H1 (cell line): ENCODE measurements at regions not wholly inside any gene's neighbourhood (a gene's known extent, or its start where the extent isn't known, plus 50 kb on each side); places are given as distances from the start of the nearest gene placed in this dataset.

Source experiments
- CTCF ChIA-PET: fragments of 300-600 bp; sonication (Branson Sonifier 250); formaldehyde crosslinking; loops from one replicate; lab custom pipeline; 2021; ENCODE audit not compliant: partially characterized antibody; lab: Charles Lee
- POLR2A ChIA-PET: fragments of 300-600 bp; sonication (Branson Sonifier 250); formaldehyde crosslinking; loops from one replicate; lab custom pipeline; 2021; ENCODE audit warnings: inconsistent platforms; ENCODE audit not compliant: partially characterized antibody; lab: Charles Lee
- DNase-seq, 2 experiments: peaks; one replicate each; pipeline versions ENCODE4 v3.0.0 to v3.0.0-alpha.2; 2010 to 2022; ENCODE audit warnings: low spot score in 2 of 2, low read depth in 1 of 2, mixed read lengths in 1 of 2
- FAIRE-seq: peaks from 2 replicates; lab custom pipeline; 2011; peaks lifted over from hg19 to GRCh38; lab: Jason Lieb, UNC
- H2AFZ ChIP-seq: 2 replicates; pipeline ENCODE4 v1.8.1; 2012; ENCODE audit warnings: low read length, inconsistent platforms
- H2AK5ac ChIP-seq: 2 replicates; pipeline ENCODE4 v1.6.1; 2013; ENCODE audit warnings: low read depth, low read length
- H2BK120ac ChIP-seq: replicated peaks from 2 replicates; pipeline ENCODE3; 2013; ENCODE audit warnings: low read depth, low read length, inconsistent platforms
- H2BK12ac ChIP-seq: 2 replicates; pipeline ENCODE4 v1.6.1; 2013; ENCODE audit warnings: low read depth, low read length
- H2BK15ac ChIP-seq: 2 replicates; pipeline ENCODE4 v1.6.1; 2013; ENCODE audit warnings: low read length
- H2BK20ac ChIP-seq: 2 replicates; pipeline ENCODE4 v1.6.1; 2013; ENCODE audit warnings: low read length
- H2BK5ac ChIP-seq: 2 replicates; pipeline ENCODE4 v1.6.1; 2013; ENCODE audit warnings: low read depth, low read length
- H3K14ac ChIP-seq: 2 replicates; pipeline ENCODE4 v1.6.1; 2013; ENCODE audit warnings: inconsistent platforms; ENCODE audit not compliant: insufficient read length
- H3K18ac ChIP-seq: 2 replicates; pipeline ENCODE4 v1.6.1; 2013; ENCODE audit warnings: low read length; ENCODE audit errors: extremely low read depth
- H3K23ac ChIP-seq: 2 replicates; pipeline ENCODE4 v1.6.1; 2013; ENCODE audit warnings: inconsistent platforms; ENCODE audit not compliant: insufficient read length
- H3K23me2 ChIP-seq: 2 replicates; pipeline ENCODE4 v1.6.1; 2013; ENCODE audit warnings: low read depth, low read length
- H3K27ac ChIP-seq: 2 replicates; pipeline ENCODE4 v1.6.1; 2011; ENCODE audit warnings: low read depth, low read length, inconsistent platforms
- H3K27me3 ChIP-seq, 4 experiments: replicated peaks in 1 of 4; 1 replicate in 1 of 4; 2 replicates in 3 of 4; pipeline versions ENCODE4 v1.6.1 to v1.8.1; 2011 to 2013; ENCODE audit warnings: low read length in 3 of 4, mild to moderate bottlenecking in 3 of 4, inconsistent platforms in 2 of 4, mixed read lengths in 2 of 4, moderate library complexity in 1 of 4; ENCODE audit not compliant: control insufficient read depth in 3 of 4, insufficient read depth in 3 of 4; ENCODE audit errors: extremely low read depth in 1 of 4
- H3K36me3 ChIP-seq, 4 experiments: 2 replicates each; pipeline versions ENCODE4 v1.6.1 to v1.8.1; 2011 to 2013; ENCODE audit warnings: mild to moderate bottlenecking in 4 of 4, low read length in 3 of 4, moderate library complexity in 2 of 4, control low read depth in 1 of 4, inconsistent platforms in 1 of 4; ENCODE audit not compliant: insufficient read depth in 4 of 4, control insufficient read depth in 2 of 4
- H3K4ac ChIP-seq: replicated peaks from 2 replicates; pipeline ENCODE3; 2013; ENCODE audit warnings: low read length, low read depth, mixed read lengths, inconsistent platforms; ENCODE audit not compliant: insufficient read length
- H3K4me1 ChIP-seq, 4 experiments: replicated peaks in 1 of 4; 1 replicate in 1 of 4; 2 replicates in 3 of 4; pipeline versions ENCODE4 v1.6.1 to v1.8.1; 2011 to 2013; ENCODE audit warnings: low read length in 3 of 4, inconsistent platforms in 2 of 4, mixed read lengths in 1 of 4; ENCODE audit not compliant: insufficient read depth in 4 of 4, control insufficient read depth in 3 of 4
- H3K4me2 ChIP-seq, 2 experiments: 2 replicates each; pipeline versions ENCODE4 v1.6.1 to v1.8.1; 2011 to 2013; ENCODE audit warnings: low read depth in 2 of 2, low read length in 2 of 2, control low read depth in 1 of 2, inconsistent platforms in 1 of 2, mild to moderate bottlenecking in 1 of 2; ENCODE audit not compliant: insufficient read depth in 1 of 2
- H3K4me3 ChIP-seq, 4 experiments: fragments of 200-600, 300-600 bp in 1 of 4; sonication (generic), shearing (Covaris generic), sonication (Bioruptor Twin) in 1 of 4; 2 replicates each; pipeline versions ENCODE4 v1.5.1 to v1.8.1; 2011 to 2016; ENCODE audit warnings: low read length in 4 of 4, low read depth in 3 of 4, control low read depth in 2 of 4, inconsistent platforms in 2 of 4, mild to moderate bottlenecking in 2 of 4, mixed read lengths in 1 of 4, moderate library complexity in 1 of 4; ENCODE audit not compliant: insufficient read depth in 2 of 4; ENCODE audit errors: extremely low read depth in 1 of 4
- H3K56ac ChIP-seq: replicated peaks from 2 replicates; pipeline ENCODE3; 2013; ENCODE audit warnings: low read depth, mild to moderate bottlenecking, mixed read lengths, low read length, inconsistent platforms; ENCODE audit not compliant: insufficient read length
- H3K79me1 ChIP-seq: 2 replicates; pipeline ENCODE4 v1.6.1; 2013; ENCODE audit warnings: low read depth, low read length, control low read depth
- H3K79me2 ChIP-seq, 2 experiments: 2 replicates each; pipeline versions ENCODE4 v1.6.1 to v1.8.1; 2012 to 2013; ENCODE audit warnings: low read length in 2 of 2, mild to moderate bottlenecking in 2 of 2, inconsistent platforms in 1 of 2; ENCODE audit not compliant: insufficient read depth in 2 of 2, control insufficient read depth in 1 of 2
- H3K9ac ChIP-seq, 4 experiments: replicated peaks in 1 of 4; 1 replicate in 1 of 4; 2 replicates in 3 of 4; pipeline versions ENCODE4 v1.6.1 to v1.8.1; 2011 to 2013; ENCODE audit warnings: low read depth in 3 of 4, low read length in 3 of 4, control low read depth in 2 of 4, mild to moderate bottlenecking in 2 of 4, moderate library complexity in 2 of 4, inconsistent platforms in 1 of 4; ENCODE audit errors: extremely low read depth in 1 of 4
- H3K9me3 ChIP-seq, 2 experiments: 2 replicates each; pipeline versions ENCODE4 v1.6.1 to v1.8.1; 2012 to 2013; ENCODE audit warnings: mild to moderate bottlenecking in 2 of 2, moderate library complexity in 2 of 2, control low read depth in 1 of 2, inconsistent platforms in 1 of 2, low read depth in 1 of 2, low read length in 1 of 2, mixed read lengths in 1 of 2; ENCODE audit not compliant: insufficient read depth in 2 of 2
- H4K20me1 ChIP-seq, 2 experiments: replicated peaks in 1 of 2; 2 replicates each; pipeline versions ENCODE3 to v1.8.1; 2011 to 2013; ENCODE audit warnings: inconsistent platforms in 2 of 2, low read length in 2 of 2, mild to moderate bottlenecking in 1 of 2; ENCODE audit not compliant: insufficient read depth in 2 of 2, control insufficient read depth in 1 of 2
- H4K5ac ChIP-seq: 2 replicates; pipeline ENCODE4 v1.6.1; 2013; ENCODE audit warnings: low read length, low read depth, mixed read lengths, inconsistent platforms; ENCODE audit not compliant: insufficient read length
- H4K8ac ChIP-seq: 2 replicates; pipeline ENCODE4 v1.8.0; 2013; ENCODE audit warnings: mild to moderate bottlenecking, moderate library complexity, low read length, inconsistent platforms; ENCODE audit not compliant: insufficient read depth; ENCODE audit errors: extremely low read depth
- H4K91ac ChIP-seq: replicated peaks from 2 replicates; pipeline ENCODE3; 2013; ENCODE audit warnings: low read length, mixed read lengths, inconsistent platforms; ENCODE audit not compliant: insufficient read length
- BCL11A ChIP-seq, 2 experiments: IDR thresholded peaks; one replicate each; pipeline ENCODE4 v1.6.1; 2011; ENCODE audit warnings: low read depth in 2 of 2, low read length in 2 of 2, mild to moderate bottlenecking in 2 of 2
- CHD1 ChIP-seq: IDR thresholded peaks from 2 replicates; pipeline ENCODE4 v1.6.1; 2012; ENCODE audit warnings: low read depth, low read length, improper control_type of control experiment
- CTBP2 ChIP-seq: IDR thresholded peaks from 2 replicates; pipeline ENCODE4 v1.7.0; 2011; ENCODE audit warnings: borderline replicate concordance, mild to moderate bottlenecking, moderate library complexity, mixed read lengths, low read length; ENCODE audit not compliant: insufficient read depth, insufficient read length
- GTF2F1 ChIP-seq: IDR thresholded peaks from 2 replicates; pipeline ENCODE4 v1.6.1; 2012; ENCODE audit warnings: low read depth, low read length, improper control_type of control experiment, borderline replicate concordance
- HDAC2 ChIP-seq, 2 experiments: fragments of 300-600 bp in 1 of 2; sonication (generic) in 1 of 2; IDR thresholded peaks; 2 replicates each; pipeline ENCODE4 v1.6.1; 2011 to 2012; ENCODE audit warnings: low read depth in 2 of 2, low read length in 2 of 2, mild to moderate bottlenecking in 2 of 2, moderate library complexity in 2 of 2, borderline replicate concordance in 1 of 2, inconsistent platforms in 1 of 2
- KDM5A ChIP-seq: fragments of 200-600 bp; IDR thresholded peaks from 2 replicates; pipeline ENCODE4 v1.7.1; 2012; ENCODE audit warnings: mild to moderate bottlenecking, low read length, inconsistent platforms, mixed read lengths
- POU5F1 ChIP-seq: IDR thresholded peaks from 2 replicates; pipeline ENCODE4 v1.6.1; 2011; ENCODE audit warnings: low read depth, mild to moderate bottlenecking, low read length, moderate library complexity
- SIX5 ChIP-seq: IDR thresholded peaks from 2 replicates; pipeline ENCODE4 v1.6.1; 2011; ENCODE audit warnings: mild to moderate bottlenecking, low read depth, low read length
- TAF7 ChIP-seq: optimal IDR thresholded peaks from 2 replicates; pipeline ENCODE3; 2011; ENCODE audit warnings: low read depth, mild to moderate bottlenecking, inconsistent platforms, low read length, moderate library complexity, borderline replicate concordance
- WGBS, 2 experiments: shearing (Covaris generic) in 1 of 2; methylation state at CpG; one replicate each; pipeline versions ENCODE4 v1.1.6 to v1.1.7; 2013 to 2015; ENCODE audit warnings: low lambda C conversion rate in 2 of 2, mixed read lengths in 2 of 2, inconsistent platforms in 1 of 2, low coverage in 1 of 2, missing lambda C conversion rate in 1 of 2; ENCODE audit not compliant: insufficient replicate concordance in 2 of 2, insufficient coverage in 1 of 2, insufficient read length in 1 of 2; ENCODE audit errors: extremely low coverage in 1 of 2, missing lambda C conversion rate in 1 of 2; 5-methylcytosine and 5-hydroxymethylcytosine counted together
- TF ChIP-seq, protein P1 (sequence below): IDR thresholded peaks from 2 replicates; pipeline ENCODE4 v1.6.1; 2011; ENCODE audit warnings: low read depth, mild to moderate bottlenecking, low read length; ENCODE audit not compliant: insufficient read depth

DNA sequence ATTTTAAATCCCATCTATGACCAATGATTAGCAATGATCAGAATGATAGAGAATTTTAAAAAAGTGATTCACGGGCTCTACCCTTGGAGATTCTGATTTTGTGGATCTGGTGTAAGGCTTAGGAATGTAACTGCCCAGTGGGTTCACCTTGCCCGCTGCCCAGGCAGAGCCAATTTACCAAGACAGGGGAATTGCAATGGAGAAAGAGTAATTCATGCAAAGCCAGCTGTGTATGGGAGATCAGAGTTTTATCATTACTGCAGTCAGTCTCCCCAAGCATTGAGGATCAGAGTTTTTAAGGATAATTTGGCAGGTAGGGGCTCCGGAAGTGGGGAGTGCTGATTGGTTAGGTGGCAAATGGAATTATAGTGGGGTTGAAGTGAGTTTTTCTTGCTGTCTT is 480.6 kb downstream of the ATP23 start:
- Histone ChIP-seq H4K91ac (no peak overlapping the region), H3K23me2 (no peaks in the 10 kb centered on the region), H3K27ac (no peak overlapping the region), H3K79me1 (no peaks in the 10 kb centered on the region), H2AFZ (no peak overlapping the region), H4K5ac (no peak overlapping the region), H3K4me1 (peaks cover 0 to 26% (median 7%) of the 10 kb centered on the region in 4 experiments; a peak in 5 of 7 replicates), H3K27me3 (0 out of 7 replicates have a peak, but pooled peaks cover 0 to 2% (median 0%) of the 10 kb centered on the region in 4 experiments), H2BK120ac (no peak overlapping the region), H3K56ac (no peak overlapping the region), H3K23ac (no peak overlapping the region), H3K9ac (no peak overlapping the region), H2BK20ac (no peak overlapping the region), H3K79me2 (no peaks in the 10 kb centered on the region), H3K4ac (no peak overlapping the region), H3K18ac (no peak overlapping the region), H2BK5ac (no peak overlapping the region), H3K4me2 (no peak overlapping the region), H4K8ac (no peak overlapping the region), H3K9me3 (no peaks in the 10 kb centered on the region), H3K4me3 (no peak overlapping the region), H4K20me1 (no peaks in the 10 kb centered on the region), H2BK12ac (no peak overlapping the region), H3K36me3 (no peaks in the 10 kb centered on the region), H2AK5ac (no peak overlapping the region), H3K14ac (no peak overlapping the region), H2BK15ac (no peak overlapping the region)
- CTCF ChIA-PET, result interaction anchor here (1.3 kb wide), 1 partner anchor 22 kb away, joined by 5 read pairs; no protein-coding TSS in a partner anchor
- no peak for TF ChIP-seq CHD1
- TF ChIP-seq POU5F1, result no peak
- no peak for TF ChIP-seq TAF7
- TF ChIP-seq SIX5, result no peak
- TF ChIP-seq, protein P1, sequence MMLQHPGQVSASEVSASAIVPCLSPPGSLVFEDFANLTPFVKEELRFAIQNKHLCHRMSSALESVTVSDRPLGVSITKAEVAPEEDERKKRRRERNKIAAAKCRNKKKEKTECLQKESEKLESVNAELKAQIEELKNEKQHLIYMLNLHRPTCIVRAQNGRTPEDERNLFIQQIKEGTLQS, result no peak
- TF ChIP-seq HDAC2 (IDR thresholded peaks at IDR 0.05; ENCODE audit: borderline replicate concordance in 1 of 2, low read depth in 2 of 2, low read length in 2 of 2), result no peak
- TF ChIP-seq CTBP2, result no peak
- TF ChIP-seq KDM5A, result no peak
- no peak for TF ChIP-seq GTF2F1
- no peak for TF ChIP-seq BCL11A (IDR thresholded peaks at IDR 0.05; ENCODE audit: low read depth in 2 of 2, low read length in 2 of 2)
- WGBS, 2 experiments, result 91% methylated on average over 3 of the region's 3 CpGs; no CpG with 5 or more reads in 1 of the 2 experiments
- DNase-seq (no peak), FAIRE-seq (no peak)
- POLR2A ChIA-PET, result no interaction called here
